A549 (cell line): ENCODE measurements at regions not wholly inside any gene's neighbourhood (a gene's known extent, or its start where the extent isn't known, plus 50 kb on each side); places are given as distances from the start of the nearest gene placed in this dataset.

Source experiments
- ATAC-seq, 2 experiments: fragments of 200-7000 bp in 1 of 2; fragments of >200 bp in 1 of 2; cut with Nextera tagmentation in 1 of 2; cut with Tn5 transposase in 1 of 2; 3 replicates each; pipeline versions ENCODE4 v1.8.0 to v1.9.1; 2018 to 2020; ENCODE audit warnings: mild to moderate bottlenecking in 1 of 2, moderate library complexity in 1 of 2
- CTCF ChIA-PET: fragments of 300-600 bp; sonication (Branson Sonifier 250); formaldehyde crosslinking; extraction: SDS; loops from one replicate; lab custom pipeline; 2021; ENCODE audit warnings: antibody characterized with exemption, inconsistent platforms; lab: Yijun Ruan, JAX
- POLR2A ChIA-PET: fragments of 350-600 bp; formaldehyde crosslinking; extraction: SDS; loops from one replicate; lab custom pipeline; 2021; ENCODE audit warnings: antibody characterized with exemption, inconsistent platforms; lab: Yijun Ruan, JAX
- DNase-seq, 2 experiments: peaks; one replicate each; pipeline versions ENCODE4 v3.0.0 to v3.0.0-alpha.2; 2011 to 2016; ENCODE audit warnings: low read depth in 1 of 2, low spot score in 1 of 2
- FAIRE-seq: peaks from 2 replicates; lab custom pipeline; 2011; peaks lifted over from hg19 to GRCh38; lab: Jason Lieb, UNC
- H3K27ac ChIP-seq, 2 experiments: fragments of >200 bp; sonication (Bioruptor Twin); formaldehyde crosslinking; 3 replicates each; pipeline ENCODE4 v1.5.1; 2016 to 2017
- H3K4me1 ChIP-seq: fragments of >200 bp; sonication (Bioruptor Twin); formaldehyde crosslinking; 3 replicates; pipeline ENCODE4 v1.6.1; 2016
- H3K4me2 ChIP-seq: fragments of >200 bp; sonication (Bioruptor Twin); formaldehyde crosslinking; 3 replicates; pipeline ENCODE4 v1.6.1; 2016
- H3K4me3 ChIP-seq: fragments of >200 bp; sonication (Bioruptor Twin); formaldehyde crosslinking; 3 replicates; pipeline ENCODE4 v1.5.1; 2016
- H3K9me3 ChIP-seq: fragments of >200 bp; sonication (Bioruptor Twin); formaldehyde crosslinking; 3 replicates; pipeline ENCODE4 v1.6.1; 2016
- BHLHE40 ChIP-seq: IDR thresholded peaks from 2 replicates; pipeline ENCODE4 v1.6.1; 2012; ENCODE audit warnings: low read depth, low read length, inconsistent platforms
- CHD2 ChIP-seq: fragments of 150-350 bp; IDR thresholded peaks from 2 replicates; pipeline ENCODE4 v1.6.1; 2014; ENCODE audit warnings: low read length; ENCODE audit not compliant: partially characterized antibody
- EHF ChIP-seq: fragments of 250-450 bp; sonication (Bioruptor Pico); IDR thresholded peaks from 2 replicates; pipeline ENCODE4 v1.5.0; 2020; ENCODE audit warnings: mild to moderate bottlenecking
- ESRRA ChIP-seq: fragments of 150-350 bp; IDR thresholded peaks from 2 replicates; pipeline ENCODE4 v1.6.1; 2014; ENCODE audit warnings: mild to moderate bottlenecking, low read length, borderline replicate concordance
- FOSL2 ChIP-seq, 2 experiments: fragments of 450-650 bp in 1 of 2; fragments of >200 bp in 1 of 2; sonication (Bioruptor Twin) in 1 of 2; formaldehyde crosslinking; IDR thresholded peaks; 2 replicates each; pipeline versions ENCODE4 v1.5.0 to v1.6.1; 2016 to 2020; ENCODE audit warnings: mild to moderate bottlenecking in 1 of 2, moderate library complexity in 1 of 2
- HOXB13 ChIP-seq: fragments of 250-450 bp; sonication (Bioruptor Pico); IDR thresholded peaks from 2 replicates; pipeline ENCODE4 v1.5.0; 2020; ENCODE audit warnings: low read depth, mild to moderate bottlenecking, moderate library complexity
- HOXB5 ChIP-seq: fragments of 250-450 bp; sonication (Bioruptor Pico); IDR thresholded peaks from 2 replicates; pipeline ENCODE4 v1.5.0; 2020; ENCODE audit warnings: mild to moderate bottlenecking, moderate library complexity
- NPAS2 ChIP-seq: fragments of 250-450 bp; sonication (Bioruptor Pico); IDR thresholded peaks from 2 replicates; pipeline ENCODE4 v1.8.0; 2022; ENCODE audit warnings: mild to moderate bottlenecking, moderate library complexity, borderline replicate concordance
- RCOR1 ChIP-seq: fragments of 150-350 bp; IDR thresholded peaks from 2 replicates; pipeline ENCODE4 v1.6.1; 2014; ENCODE audit warnings: antibody characterized with exemption, low read length, low read depth
- TP53 ChIP-seq: fragments of 250-450 bp; sonication (Bioruptor Pico); IDR thresholded peaks from 2 replicates; pipeline ENCODE4 v1.5.0; 2021; ENCODE audit warnings: mild to moderate bottlenecking, moderate library complexity
- ZC3H11A ChIP-seq: fragments of 450-650 bp; IDR thresholded peaks from 2 replicates; pipeline ENCODE4 v1.6.1; 2014; ENCODE audit warnings: antibody characterized with exemption, mild to moderate bottlenecking
- ZNF302 ChIP-seq: fragments of 250-450 bp; sonication (Bioruptor Pico); IDR thresholded peaks from 2 replicates; pipeline ENCODE4 v1.9.0; 2021; ENCODE audit warnings: inconsistent platforms, mild to moderate bottlenecking, moderate library complexity
- WGBS: methylation state at CpG from one replicate; pipeline ENCODE4 v1.1.6; 2017; ENCODE audit errors: missing lambda C conversion rate; 5-methylcytosine and 5-hydroxymethylcytosine counted together
- TF ChIP-seq, protein P1 (sequence below): fragments of 450-650 bp; IDR thresholded peaks from 2 replicates; pipeline ENCODE4 v1.6.1; 2014; ENCODE audit warnings: antibody characterized with exemption
- TF ChIP-seq, protein P2 (sequence below): fragments of 250-450 bp; sonication (Bioruptor Pico); IDR thresholded peaks from 2 replicates; pipeline ENCODE4 v1.5.0; 2021; ENCODE audit warnings: mild to moderate bottlenecking, moderate library complexity, borderline replicate concordance
- TF ChIP-seq, protein P3 (sequence below): IDR thresholded peaks from 2 replicates; pipeline ENCODE4 v1.6.1; 2012; ENCODE audit warnings: low read depth, borderline replicate concordance

DNA sequence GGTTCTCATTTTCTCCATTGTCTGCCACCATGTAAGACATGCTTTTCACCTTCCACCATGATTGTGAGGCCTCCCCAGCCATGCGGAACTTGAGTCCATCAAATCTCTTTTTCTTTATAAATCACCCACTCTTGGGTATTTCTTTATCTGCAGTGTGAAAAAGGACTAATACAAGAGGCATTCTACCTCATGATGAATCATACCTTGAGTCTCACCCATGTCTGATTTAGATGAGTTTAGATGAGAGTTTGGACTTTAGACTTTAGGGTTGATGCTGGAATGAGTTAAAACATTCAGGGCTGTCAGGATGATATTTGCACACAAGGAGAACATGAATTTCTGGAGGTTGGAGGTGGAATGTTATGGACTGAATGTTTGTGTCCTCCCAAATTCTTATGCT, 545.6 kb downstream of the C6orf118 start (continued):
- TF ChIP-seq, protein P1, sequence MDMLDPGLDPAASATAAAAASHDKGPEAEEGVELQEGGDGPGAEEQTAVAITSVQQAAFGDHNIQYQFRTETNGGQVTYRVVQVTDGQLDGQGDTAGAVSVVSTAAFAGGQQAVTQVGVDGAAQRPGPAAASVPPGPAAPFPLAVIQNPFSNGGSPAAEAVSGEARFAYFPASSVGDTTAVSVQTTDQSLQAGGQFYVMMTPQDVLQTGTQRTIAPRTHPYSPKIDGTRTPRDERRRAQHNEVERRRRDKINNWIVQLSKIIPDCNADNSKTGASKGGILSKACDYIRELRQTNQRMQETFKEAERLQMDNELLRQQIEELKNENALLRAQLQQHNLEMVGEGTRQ = no peak
- TF ChIP-seq RCOR1 (no peak), NPAS2 (CRISPR knock-in tag) (no peak), EHF (CRISPR knock-in tag) (no peak)

DNA sequence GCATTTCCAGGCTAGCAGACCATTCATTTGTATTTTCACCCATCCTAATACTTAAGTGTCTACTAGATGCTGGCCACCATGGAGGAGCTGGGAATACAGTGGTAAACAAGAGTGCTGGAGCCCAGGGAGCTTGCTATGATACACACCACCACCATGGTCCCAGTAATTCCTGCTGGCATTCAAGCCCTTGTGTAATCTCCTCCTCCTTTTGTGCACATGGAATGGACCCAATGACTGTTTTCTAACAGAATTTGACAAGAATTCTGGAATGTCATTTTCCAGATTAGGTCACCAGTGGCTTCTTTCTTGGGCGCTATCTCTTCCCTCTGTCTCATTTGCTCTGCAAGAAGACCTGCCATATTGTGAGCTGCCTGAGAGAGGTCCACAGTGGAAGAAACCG, 552.0 kb downstream of the C6orf118 start:
- Histone ChIP-seq H3K9me3 (no peaks in the 10 kb centered on the region), H3K4me3 (no peak overlapping the region), H3K27ac (no peak overlapping the region), H3K4me2 (no peak overlapping the region), H3K4me1 (no peaks in the 10 kb centered on the region)
- no peak for FAIRE-seq
- POLR2A ChIA-PET = no interaction called here
- no peak for ATAC-seq
- WGBS = 25% methylated on average over 2 of the region's 2 CpGs
- CTCF ChIA-PET = no interaction called here
- no peak for DNase-seq
- no peak for TF ChIP-seq ESRRA

DNA sequence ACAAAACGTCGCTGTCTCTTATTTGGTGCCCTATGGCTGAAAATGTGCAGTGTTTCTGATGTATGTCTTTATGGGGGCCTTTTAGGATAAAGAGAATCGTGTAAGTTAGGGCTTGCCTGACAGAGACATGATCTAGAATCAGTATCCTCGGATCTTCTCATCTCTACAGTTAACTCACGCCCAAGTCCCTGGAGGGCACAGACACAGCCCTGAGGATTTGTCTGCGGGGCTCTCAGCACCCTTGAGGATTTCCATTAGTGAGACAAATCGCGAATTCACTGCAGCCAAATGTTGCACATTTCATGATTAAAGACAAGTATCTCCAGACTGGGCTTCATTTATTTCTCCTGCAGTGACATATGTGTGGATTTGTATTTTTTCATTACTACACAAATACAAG, 552.7 kb downstream of the C6orf118 start:
- no peaks in the 10 kb centered on the region for H3K4me1 ChIP-seq
- ATAC-seq (no peak), FAIRE-seq (no peak)
- H3K4me3 ChIP-seq = no peak overlapping the region
- CTCF ChIA-PET = no interaction called here
- no peak for TF ChIP-seq CHD2
- TF ChIP-seq, protein P1 = no peak
- TF ChIP-seq, protein P2, sequence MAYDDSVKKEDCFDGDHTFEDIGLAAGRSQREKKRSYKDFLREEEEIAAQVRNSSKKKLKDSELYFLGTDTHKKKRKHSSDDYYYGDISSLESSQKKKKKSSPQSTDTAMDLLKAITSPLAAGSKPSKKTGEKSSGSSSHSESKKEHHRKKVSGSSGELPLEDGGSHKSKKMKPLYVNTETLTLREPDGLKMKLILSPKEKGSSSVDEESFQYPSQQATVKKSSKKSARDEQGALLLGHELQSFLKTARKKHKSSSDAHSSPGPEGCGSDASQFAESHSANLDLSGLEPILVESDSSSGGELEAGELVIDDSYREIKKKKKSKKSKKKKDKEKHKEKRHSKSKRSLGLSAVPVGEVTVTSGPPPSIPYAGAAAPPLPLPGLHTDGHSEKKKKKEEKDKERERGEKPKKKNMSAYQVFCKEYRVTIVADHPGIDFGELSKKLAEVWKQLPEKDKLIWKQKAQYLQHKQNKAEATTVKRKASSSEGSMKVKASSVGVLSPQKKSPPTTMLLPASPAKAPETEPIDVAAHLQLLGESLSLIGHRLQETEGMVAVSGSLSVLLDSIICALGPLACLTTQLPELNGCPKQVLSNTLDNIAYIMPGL (CRISPR knock-in tag) = no peak
- TF ChIP-seq ZC3H11A = no peak
- no peak for TF ChIP-seq TP53 (CRISPR knock-in tag)
- TF ChIP-seq, protein P3, sequence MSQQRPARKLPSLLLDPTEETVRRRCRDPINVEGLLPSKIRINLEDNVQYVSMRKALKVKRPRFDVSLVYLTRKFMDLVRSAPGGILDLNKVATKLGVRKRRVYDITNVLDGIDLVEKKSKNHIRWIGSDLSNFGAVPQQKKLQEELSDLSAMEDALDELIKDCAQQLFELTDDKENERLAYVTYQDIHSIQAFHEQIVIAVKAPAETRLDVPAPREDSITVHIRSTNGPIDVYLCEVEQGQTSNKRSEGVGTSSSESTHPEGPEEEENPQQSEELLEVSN = no peak
- no peak for TF ChIP-seq HOXB5 (CRISPR knock-in tag)
- no peak for TF ChIP-seq BHLHE40
- no peak for TF ChIP-seq FOSL2 (IDR thresholded peaks at IDR 0.05)
- no peak for TF ChIP-seq FOSL2 (CRISPR knock-in tag; IDR thresholded peaks at IDR 0.05)
- TF ChIP-seq, all 56 proteins: peak for 0
- Histone ChIP-seq H3K4me2 (no peak overlapping the region), H3K27ac (no peak overlapping the region), H3K9me3 (no peaks in the 10 kb centered on the region)
- WGBS = 12% methylated on average over 8 of the region's 8 CpGs
- POLR2A ChIA-PET = no interaction called here
- DNase-seq = no peak

DNA sequence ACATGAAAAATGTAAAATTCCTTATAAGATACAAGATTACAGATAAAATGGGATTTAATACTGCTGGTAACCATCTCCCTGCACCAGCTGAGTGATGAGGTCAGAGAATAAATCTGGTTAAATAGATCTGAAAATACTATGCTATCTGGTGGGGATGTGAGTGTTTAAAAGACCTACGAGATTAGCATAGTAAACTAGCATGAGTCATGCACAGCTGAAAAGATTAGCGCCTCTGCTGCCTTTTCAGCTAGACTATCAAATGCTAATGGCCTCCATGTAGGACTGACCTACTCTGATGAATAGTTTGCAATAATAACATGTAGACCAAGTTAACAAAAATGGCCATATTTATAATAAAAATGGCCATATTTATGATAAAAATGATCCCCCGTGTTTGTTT, 553.3 kb downstream of the C6orf118 start:
- Histone ChIP-seq H3K4me1 (no peaks in the 10 kb centered on the region), H3K27ac (no peak overlapping the region), H3K4me3 (no peak overlapping the region), H3K4me2 (no peak overlapping the region)
- POLR2A ChIA-PET = no interaction called here
- ATAC-seq = no peak
- WGBS = 2% methylated on average over 3 of the region's 3 CpGs
- DNase-seq = no peak
- FAIRE-seq = no peak
- TF ChIP-seq, protein P1 = no peak
- no peak for TF ChIP-seq ZNF302 (CRISPR knock-in tag)
- no peak for TF ChIP-seq HOXB13 (CRISPR knock-in tag)
- TF ChIP-seq, all 56 proteins: peak for 0
- H3K9me3 ChIP-seq = no peaks in the 10 kb centered on the region
- CTCF ChIA-PET = no interaction called here
